Fibroblast of the aortic adventitia (primary cell): ENCODE measurements at regions not wholly inside any gene's neighbourhood (a gene's known extent, or its start where the extent isn't known, plus 50 kb on each side); places are given as distances from the start of the nearest gene placed in this dataset.

Source experiments
- DNase-seq: peaks from one replicate; pipeline ENCODE4 v3.0.0-alpha.2; 2010; ENCODE audit warnings: low read depth
- H3K4me3 ChIP-seq: 2 replicates; pipeline ENCODE4 v1.5.1; 2011; ENCODE audit warnings: low read depth, mild to moderate bottlenecking, control low read depth, low read length, moderate library complexity
- CTCF ChIP-seq: IDR thresholded peaks from 2 replicates; pipeline ENCODE4 v1.5.1; 2011; ENCODE audit warnings: mild to moderate bottlenecking, low read length, control low read depth, inconsistent platforms; ENCODE audit not compliant: insufficient read depth

- DNase-seq: peak; percentile 25
- H3K4me3 ChIP-seq: no peak overlapping the region
Measured at GRCh38 chr6:156658966-156659821, 118.0 kb upstream of the ARID1B start.

GRCh38 chr6:156658186-156658965 is 118.8 kb upstream of the ARID1B start:
- TF ChIP-seq CTCF: no peak
- no peak overlapping the region for H3K4me3 ChIP-seq

More at GRCh38 chr6:156658966-156659821, 118.0 kb upstream of the ARID1B start:
- no peak for TF ChIP-seq CTCF

GRCh38 chr6:156657296-156657695 is 119.9 kb upstream of the ARID1B start:
- H3K4me3 ChIP-seq: no peak overlapping the region
- TF ChIP-seq CTCF: no peak
- no peak for DNase-seq

More at GRCh38 chr6:156658186-156658965, 118.8 kb upstream of the ARID1B start:
- DNase-seq: peak; percentile 94

GRCh38 chr6:156654919-156655918 is 122.0 kb upstream of the ARID1B start:
- no peak for TF ChIP-seq CTCF
- H3K4me3 ChIP-seq: no peak overlapping the region
- DNase-seq: no peak

GRCh38 chr6:156652231-156652750 is 124.9 kb upstream of the ARID1B start:
- DNase-seq: no peak
- no peak for TF ChIP-seq CTCF
- no peak overlapping the region for H3K4me3 ChIP-seq

GRCh38 chr6:156651486-156651885 is 125.7 kb upstream of the ARID1B start:
- TF ChIP-seq CTCF: no peak
- H3K4me3 ChIP-seq: no peak overlapping the region
- DNase-seq: no peak
